ENCODE measurements at regions not wholly inside any gene's neighbourhood (a gene's known extent, or its start where the extent isn't known, plus 50 kb on each side); places are given as distances from the start of the nearest gene placed in this dataset.

- no peak for TF ChIP-seq CTCF (IDR thresholded peaks at IDR 0.05)
- TF ChIP-seq POLR2A (IDR thresholded peaks at IDR 0.05), result no peak
- TF ChIP-seq EP300 (IDR thresholded peaks at IDR 0.05), result no peak
- no peak for TF ChIP-seq POLR2AphosphoS5 (IDR thresholded peaks at IDR 0.05)
Measured at GRCh38 chr10:36766415-36766810, 359.0 kb upstream of the ANKRD30A start.
